GM19395 (cell line): ENCODE measurements at regions not wholly inside any gene's neighbourhood (a gene's known extent, or its start where the extent isn't known, plus 50 kb on each side); places are given as distances from the start of the nearest gene placed in this dataset.
"Not testable (repeated sequence)": the region's sequence is repeated elsewhere in the genome, so short reads cannot be mapped to it uniquely, and the experiment has no call there.

Source experiments
- ATAC-seq: cut with Tn5 transposase; IDR thresholded peaks from one replicate; pipeline ENCODE4 v1.9.1; 2021; ENCODE audit warnings: mild to moderate bottlenecking, moderate library complexity; ENCODE audit not compliant: unreplicated experiment

DNA sequence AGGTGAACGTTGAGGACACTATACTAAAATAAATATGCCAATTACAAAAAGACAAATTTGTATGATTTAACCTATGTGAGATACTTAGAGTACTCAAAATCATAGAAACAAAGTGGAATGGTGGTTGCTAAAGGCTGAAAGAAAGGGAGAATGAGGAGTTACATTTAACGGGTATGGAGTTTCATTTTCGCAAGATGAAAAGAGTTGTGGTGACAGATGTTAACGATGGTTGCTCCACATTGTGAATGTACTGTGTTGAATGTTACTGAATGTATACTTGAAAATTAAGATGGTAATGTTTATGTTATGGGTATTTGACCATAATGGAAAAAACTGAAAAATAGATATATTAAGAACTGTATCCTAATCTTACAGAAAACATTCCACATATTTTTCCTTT, 51.3 kb upstream of the MOCS2 start:
- no peak for ATAC-seq

DNA sequence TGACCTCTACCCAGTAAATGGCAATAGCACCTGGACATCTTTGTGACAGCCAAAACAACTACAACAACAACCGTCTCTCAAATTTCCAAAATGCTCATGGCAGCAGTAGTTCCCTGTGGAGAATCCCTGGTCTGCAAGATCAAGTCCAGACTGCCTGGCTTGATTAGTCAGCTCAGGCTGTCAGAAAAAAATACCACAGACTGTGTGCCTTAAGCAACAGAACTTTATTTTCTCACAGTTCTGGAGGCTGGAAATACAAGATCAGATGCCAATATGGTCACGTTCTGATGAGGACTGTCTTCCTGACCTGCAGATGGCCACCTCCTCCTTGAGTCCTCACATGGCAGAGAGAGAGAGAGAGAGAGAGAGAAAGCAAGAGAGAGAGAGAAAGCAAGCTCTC, 52.3 kb upstream of the MOCS2 start:
- ATAC-seq = no peak

DNA sequence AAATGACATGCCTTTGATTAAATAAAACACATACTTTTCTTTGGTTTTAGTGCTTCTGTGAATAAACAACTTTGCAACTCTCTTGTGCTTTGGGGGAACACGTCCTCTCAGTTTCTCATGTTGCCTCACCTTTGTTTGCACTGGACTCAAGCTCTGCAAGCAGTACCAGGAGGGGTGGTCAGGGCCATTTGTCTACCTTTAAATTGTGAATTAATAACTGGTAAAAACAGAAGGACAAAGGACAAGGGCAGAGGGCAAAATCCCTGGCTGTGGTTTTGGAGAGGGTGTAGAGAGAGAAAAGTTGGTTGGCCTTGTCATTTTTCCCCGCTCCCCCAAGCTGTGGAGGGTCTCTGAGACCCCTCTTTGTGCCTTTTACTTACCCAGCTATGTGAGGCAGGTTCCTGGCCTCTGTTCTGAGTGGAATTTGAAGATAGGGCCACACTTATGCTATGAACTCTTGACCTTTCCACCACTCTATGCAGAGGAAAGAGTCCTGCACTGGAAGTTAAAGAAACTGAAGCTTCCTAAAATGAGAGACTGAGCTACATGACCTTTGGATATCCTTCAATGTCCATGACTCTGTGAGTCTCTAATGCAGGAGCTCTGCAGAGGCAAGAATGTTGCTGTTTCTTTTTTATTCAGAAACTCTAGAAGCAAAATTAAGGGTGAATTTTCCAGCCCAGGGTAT, 55.1 kb upstream of the MOCS2 start:
- no peak for ATAC-seq

DNA sequence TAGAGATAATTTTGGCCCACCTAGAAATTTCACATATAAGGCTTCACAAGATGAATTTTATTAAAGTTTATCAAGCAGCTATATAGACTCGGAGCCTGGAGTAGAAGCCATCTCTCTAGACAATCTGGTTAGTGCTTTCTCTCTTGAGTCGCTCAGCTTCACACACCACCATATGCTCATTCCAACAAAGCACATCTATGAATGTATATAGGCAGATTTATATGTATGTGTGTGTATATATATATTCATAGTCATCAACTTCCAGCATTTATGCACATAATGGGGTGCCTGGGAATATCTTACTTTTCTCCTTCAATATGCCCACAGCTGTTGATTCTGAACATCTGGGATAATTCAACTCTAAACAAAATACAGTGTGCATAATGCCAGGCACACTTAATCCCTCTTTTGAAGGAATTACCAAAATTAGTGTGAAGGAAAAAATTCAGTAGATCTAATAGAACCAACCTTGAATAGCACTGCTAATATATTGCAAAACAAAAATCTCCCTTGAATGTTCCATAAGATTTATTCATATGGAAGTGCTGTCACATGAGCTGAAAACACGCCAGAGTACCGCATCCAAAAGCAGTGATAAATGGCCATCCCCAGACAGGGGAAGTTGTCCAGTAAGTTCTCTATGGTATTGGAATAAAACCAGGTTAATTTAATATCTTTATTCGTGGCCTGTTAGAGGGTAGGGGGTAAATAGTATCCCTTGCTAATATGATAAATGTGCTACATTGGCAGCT, 56.0 kb upstream of the MOCS2 start:
- ATAC-seq = no peak

DNA sequence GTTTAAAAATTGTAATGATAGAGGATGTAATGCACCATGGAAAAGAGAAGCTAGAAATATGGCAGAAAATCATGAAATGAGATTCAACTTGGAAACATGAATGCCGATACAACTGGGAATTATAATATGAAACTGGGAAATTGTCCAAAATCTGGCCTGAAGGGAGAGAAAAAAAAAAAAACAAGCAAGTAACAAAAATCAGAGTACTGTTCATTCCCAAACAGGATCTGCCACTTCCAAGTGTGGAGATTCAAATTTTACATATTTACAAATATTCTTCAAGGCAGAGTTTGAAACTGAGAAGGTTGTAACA, 56.6 kb upstream of the MOCS2 start:
- ATAC-seq = no peak

DNA sequence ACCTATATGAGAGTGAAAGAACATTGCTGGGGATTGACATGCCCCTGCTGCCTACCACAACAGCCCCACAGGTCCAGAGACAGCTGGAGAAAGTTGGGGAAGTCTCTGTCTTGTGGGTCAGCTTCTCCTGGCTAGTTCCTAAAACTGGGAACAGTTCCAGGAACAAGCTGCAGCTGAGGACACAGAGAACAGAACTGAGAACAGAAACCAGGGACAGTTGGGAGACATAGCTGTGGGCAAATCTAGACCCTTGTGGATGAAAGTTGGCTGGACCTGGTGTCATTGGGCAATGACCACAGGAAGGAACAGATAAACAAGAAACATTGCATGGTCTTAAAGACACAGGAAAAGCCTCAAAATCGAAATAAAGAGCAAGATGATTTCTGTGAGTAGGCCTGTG, 58.3 kb upstream of the MOCS2 start:
- no peak for ATAC-seq

DNA sequence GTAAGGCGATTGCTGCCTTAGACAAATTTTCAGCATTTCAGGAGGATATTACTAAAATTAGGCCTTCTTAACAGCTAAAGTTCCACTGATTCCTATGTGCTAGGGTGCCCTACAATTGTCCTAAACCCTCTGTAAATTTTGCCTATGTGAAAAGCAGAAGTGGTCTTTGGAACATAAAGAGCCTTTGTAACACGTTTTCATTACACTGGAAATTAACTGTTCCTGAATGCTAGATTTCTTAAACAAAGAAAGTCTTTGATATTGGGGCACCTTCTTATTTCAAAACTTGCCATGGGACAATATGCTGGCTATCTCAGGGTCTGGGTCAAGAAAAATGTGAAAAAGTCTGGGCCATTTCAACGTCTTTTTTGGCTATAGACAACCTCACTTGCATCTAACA, 60.4 kb upstream of the MOCS2 start:
- no peak for ATAC-seq

DNA sequence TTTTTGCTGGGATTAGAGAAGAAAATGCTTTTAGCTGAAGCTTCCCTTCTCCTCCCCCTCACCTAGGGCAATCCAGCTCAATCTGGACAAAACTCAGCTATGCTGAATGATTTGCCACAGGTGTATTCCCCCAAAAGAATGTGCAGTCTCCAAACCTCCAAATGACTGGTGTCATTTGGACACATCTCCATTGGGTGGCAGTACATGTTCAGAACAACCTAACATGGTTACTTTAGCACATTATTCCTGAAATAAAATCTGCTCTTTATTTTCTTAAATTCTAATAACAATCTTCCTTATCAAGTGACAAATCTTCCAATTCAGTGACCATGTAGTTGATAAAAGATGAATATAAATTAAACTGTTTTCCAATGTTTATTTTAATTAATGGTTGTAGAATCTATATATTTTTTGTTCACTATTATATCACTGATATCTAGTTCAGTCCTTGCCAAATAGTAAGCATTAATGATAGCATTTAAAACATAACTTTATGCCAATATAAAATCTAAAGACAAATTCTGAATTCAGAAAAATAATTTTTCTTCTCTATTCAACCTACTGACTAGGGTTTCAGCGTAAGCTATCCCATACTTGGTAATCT, 61.3 kb upstream of the MOCS2 start:
- no peak for ATAC-seq

DNA sequence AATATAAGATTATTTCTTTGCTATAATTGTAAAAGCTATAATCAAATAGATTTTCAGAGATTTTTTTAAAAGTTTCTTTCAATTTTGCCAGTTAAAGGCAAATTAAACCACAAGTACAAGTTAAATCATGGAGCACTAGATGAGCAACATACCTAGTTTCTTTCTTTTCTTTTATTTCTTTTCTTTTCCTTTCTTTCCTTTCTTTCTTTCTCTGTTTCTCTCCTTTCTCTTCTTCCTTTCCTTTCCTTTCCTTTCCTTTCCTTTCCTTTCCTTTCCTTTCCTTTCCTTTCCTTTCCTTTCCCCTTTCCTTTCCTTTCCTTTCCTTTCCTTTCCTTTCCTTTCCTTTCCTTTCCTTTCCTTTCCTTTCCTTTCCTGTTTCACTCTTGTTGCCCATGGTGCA, 62.5 kb upstream of the MOCS2 start:
- ATAC-seq = not testable (repeated sequence)

DNA sequence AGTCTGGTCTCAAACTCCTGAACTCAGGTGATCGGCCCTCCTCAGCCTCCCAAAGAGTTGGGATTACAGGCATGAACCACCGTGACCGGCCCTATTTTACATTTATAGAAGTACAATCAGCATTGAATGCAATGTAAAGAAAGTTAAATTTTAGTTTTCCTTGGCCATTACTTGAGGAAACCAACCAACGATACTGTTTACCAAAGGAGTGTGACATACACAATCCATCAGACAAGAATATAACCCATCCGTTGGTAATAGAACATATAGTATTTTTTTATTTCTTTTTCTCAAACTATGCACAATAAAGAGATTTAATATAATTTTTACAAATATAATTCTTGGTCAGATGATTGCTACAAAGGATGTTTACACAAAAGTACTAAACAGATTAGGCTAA, 63.1 kb upstream of the MOCS2 start:
- ATAC-seq = no peak

DNA sequence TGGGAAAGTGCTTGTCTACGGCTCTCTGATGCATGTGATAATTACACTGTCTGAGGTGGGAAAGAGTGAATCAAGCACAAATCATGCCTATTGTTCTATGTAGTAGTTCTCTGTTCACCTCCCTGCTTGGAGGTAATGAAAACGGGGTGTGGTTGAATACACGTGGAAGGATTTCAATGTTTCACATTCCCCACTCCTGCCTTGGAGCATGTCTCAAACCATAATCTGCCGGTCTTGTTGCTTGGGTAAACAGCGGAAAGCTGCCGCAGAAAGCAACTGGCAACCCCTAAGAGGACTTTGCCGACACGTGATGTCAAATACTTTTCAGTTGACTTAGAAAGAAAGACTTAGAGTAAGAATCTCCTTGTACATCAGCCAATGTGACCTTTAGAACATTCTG, 63.5 kb upstream of the MOCS2 start:
- ATAC-seq = no peak

DNA sequence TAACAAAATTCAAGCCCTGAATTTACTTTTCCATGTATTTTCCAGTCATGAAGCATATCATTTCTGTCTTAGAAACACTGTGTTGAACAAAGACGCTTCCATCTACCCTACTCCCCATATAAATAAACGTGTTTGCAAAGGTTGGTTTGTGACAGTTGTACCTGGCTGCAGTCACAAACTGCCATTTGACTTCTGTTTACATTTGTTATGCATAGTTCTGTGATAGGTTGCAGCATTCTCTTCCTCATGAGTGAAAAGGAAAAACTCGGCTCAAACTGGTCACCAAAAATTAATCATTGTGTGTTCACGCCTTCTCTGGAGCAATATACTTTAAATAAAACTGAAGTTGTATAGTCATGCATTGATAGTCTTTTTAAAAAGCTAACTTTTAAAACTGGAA, 69.3 kb upstream of the MOCS2 start:
- no peak for ATAC-seq

DNA sequence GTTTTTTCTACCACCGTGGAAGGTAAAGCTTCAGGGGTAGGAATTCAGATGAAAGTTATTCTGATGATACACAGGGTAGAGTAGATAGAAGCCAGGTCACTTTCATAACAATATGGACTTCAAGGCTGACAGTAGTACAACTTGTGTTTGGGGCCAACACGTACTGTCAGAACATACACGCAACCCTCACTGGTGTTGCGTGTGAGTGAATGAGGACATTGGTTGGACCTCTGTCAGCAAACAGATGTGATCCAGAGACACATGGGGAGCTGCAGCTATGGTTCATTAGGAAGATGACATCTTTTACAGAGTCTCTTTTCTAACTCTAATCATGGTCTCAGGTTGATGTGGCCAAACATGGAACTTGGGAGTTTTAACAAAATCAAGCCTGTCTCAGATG, 70.1 kb upstream of the MOCS2 start:
- ATAC-seq = no peak

DNA sequence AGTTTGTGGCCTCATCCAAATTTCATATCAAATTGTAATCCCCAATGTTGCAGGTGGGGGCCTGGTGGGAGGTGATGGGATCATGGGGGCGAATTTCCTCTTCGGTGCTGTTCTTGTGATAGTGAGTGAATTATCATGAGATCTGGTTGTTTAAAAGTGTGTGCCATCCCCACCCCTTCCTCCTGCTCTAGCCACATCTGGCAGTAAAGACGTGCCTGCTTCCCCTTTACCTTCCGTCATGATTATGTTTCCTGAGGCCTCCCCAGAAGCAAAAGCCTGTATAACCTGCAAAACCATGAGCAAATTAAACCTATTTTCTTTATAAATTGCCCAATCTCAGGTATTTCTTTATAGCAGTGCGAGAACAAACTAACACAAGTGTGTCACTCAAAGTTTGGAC, 71.0 kb upstream of the MOCS2 start:
- ATAC-seq = no peak

DNA sequence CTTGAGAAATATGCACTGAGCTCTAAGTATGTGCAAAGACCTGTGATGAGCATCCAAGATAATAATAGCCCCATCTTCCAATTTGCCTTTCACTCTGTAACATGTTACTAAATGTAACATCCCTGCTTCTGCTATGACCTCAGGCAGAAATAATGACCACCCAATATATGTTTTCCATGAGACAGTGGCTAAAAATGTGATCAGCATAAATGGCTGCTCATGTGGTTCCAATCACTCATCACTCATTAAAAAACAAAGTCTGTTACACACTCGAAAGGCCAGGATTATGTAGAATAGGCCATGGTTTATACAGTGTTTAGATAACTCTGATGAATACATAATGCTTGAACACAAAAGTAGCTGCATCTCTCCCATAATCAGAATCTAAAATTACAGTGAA, 71.4 kb upstream of the MOCS2 start:
- ATAC-seq = no peak

DNA sequence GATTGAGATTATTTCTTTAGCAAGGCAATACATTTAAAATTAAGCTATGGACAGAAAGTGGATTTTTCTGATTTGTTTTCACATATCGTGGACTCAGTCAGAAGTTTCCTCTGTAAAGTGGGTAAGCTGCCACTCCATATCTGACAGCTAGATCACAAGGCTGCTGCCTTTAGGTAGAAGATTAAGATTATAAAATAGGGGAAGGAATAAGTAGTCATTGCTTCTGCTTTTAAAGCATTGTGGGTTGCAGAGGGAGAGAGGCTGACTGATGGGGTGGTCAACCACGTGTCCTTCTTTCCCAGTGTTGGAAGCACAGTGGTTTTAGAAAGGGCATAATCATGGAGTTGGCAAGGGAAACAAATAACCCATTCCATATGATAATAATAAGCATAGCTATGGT, 74.3 kb upstream of the MOCS2 start:
- ATAC-seq = no peak

DNA sequence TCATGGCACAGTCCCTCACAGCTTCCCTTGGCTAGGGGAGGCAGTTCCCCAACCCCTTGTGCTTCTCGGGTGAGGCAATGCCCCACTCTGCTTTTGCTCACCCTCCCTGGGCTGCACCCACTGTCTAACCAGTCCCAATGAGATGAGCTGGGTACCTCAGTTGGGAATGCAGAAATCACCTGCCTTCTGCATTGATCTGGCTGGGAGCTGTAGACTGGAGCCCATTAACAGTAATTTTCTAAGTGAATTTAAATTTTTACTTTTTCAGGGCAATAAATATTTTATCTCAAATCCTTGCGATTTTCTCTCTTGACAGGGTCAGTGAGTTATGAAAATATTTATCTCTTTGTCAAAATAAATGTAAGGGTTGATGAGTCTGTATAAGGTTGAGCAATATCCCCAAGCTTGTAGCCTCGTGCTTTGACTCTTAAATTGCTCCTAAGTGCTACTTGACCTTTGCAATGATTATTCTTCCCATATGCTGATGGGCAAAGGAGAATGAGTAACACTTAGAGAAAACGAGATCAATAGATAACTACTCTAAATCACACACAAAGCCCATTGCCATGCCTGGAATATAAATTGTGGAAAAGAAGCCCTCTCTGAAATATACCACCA, 82.1 kb upstream of the MOCS2 start:
- no peak for ATAC-seq

DNA sequence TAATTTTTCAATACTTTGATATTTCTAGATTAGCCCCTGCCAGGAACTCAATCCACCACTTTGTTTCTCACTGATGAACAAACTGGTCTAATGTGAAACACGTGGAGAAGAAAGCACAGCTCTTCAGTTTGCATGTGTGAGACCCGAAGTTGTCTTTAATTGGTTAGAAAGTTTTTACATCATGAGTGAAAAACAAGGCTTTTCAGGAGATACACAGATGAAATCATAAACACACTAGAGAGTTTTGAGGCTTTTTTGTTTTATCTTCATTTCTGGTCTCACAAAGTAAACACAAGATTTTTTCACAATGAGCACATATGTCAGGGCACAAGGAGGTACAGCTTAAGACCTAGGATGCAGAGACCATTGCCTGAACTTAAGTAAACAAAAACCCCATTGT, 84.5 kb upstream of the MOCS2 start:
- no peak for ATAC-seq

DNA sequence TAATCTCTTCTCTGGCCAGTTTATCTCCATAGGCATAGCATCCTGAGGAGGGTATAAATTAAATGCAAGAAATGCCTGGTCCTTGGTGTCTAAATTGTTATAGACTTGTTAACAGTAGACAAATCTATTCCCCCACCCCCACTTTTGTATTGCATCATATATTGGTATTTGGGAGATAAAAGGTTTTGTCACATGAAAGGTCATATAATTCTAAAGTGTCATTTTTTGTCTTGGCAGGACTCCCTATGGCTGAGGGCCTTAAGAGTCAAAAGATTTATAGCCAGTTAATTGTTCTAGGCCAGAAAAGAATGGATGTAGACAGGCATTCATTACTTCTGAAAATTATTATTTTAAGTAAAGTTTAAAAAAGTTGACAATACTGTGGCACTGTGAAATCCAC, 90.3 kb upstream of the MOCS2 start:
- ATAC-seq = no peak

DNA sequence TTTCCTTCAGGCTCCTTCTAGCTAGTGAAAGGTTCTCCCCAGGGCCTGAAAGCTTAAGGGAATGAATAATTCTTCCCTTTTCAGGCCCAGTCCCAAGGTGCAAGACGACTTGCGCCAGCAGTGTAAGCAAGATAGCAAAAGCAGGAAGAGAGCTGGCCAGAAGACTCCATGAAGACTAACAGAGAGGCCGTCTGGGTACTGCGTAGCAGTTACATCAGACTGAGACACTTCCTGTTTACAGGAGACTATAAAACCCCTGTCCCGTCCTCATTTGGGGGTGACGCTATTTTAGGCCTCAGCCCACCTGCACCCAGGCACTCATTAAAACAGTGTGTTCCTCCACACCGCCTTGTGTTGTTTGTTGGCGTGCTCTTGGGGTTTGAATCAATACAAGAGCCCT, 90.7 kb upstream of the MOCS2 start:
- ATAC-seq = no peak

DNA sequence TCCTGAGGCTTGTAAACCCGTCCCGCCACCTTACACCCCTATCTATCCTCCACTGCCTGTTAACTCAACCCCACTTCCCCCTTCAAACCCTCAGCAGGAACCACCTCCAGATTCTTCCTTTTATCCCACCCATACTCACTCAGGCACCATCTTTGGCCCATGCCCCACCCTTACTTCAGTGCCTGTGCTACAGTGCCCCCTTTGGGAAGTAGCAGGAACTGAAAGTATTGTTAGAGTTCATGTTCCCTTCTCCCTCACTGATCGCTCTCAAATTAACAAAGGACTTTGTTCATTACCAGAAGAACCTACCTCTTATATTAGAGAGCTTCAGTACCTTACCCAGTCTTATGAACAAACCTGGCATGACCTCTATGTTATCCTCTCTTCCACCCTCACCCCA, 92.2 kb upstream of the MOCS2 start:
- ATAC-seq = no peak

DNA sequence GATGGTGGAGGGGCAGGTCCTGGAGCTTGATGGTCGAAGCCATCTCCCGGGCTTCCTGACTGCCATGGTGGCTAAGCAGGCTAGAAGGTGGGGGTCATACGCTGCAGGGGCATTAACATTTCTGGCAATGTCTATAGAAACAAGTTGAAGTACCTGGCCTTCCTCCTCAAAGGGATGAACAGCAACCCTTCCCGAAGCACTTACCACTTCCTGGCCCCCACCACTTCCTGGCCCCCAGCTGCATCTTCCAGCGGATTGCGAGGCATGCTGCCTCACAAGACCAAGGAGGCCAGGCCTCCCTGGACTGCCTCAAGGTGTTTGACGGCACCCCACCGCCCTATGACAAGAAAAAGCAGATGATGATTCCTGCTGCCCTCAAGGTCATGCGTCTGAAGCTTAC, 97.0 kb upstream of the MOCS2 start:
- ATAC-seq = no peak
